A673 (cell line): ENCODE measurements at regions not wholly inside any gene's neighbourhood (a gene's known extent, or its start where the extent isn't known, plus 50 kb on each side); places are given as distances from the start of the nearest gene placed in this dataset.

Source experiments
- BruUV-seq: library from RNA; stranded (reverse); fragments of 400-500 nt; replicated peaks from 2 replicates; lab custom pipeline; 2021; lab: Mats Ljungman, UMichigan
- CTCF ChIA-PET: fragments of 300-600 bp; sonication (Branson Sonifier 250); formaldehyde crosslinking; loops from one replicate; lab custom pipeline; 2022; ENCODE audit warnings: antibody characterized with exemption; lab: Charles Lee
- POLR2A ChIA-PET: fragments of 300-600 bp; sonication (Branson Sonifier 250); formaldehyde crosslinking; loops from one replicate; lab custom pipeline; 2022; ENCODE audit warnings: antibody characterized with exemption; ENCODE audit not compliant: low non-redundant PET; lab: Charles Lee
- DNase-seq: peaks from one replicate; pipeline ENCODE4 v3.0.0-alpha.2; 2015; ENCODE audit warnings: low spot score
- H3K27ac ChIP-seq: fragments of 200-600 bp; sonication (generic); 2 replicates; pipeline ENCODE4 v1.5.1; 2016; ENCODE audit warnings: mixed run types, low read depth, mild to moderate bottlenecking, mixed read lengths, antibody characterized with exemption, low read length; ENCODE audit not compliant: poor library complexity, severe bottlenecking
- H3K27me3 ChIP-seq: fragments of 200-600 bp; sonication (generic); replicated peaks from 2 replicates; pipeline ENCODE4 v1.6.1; 2017; ENCODE audit warnings: mixed run types, low read depth, mild to moderate bottlenecking, mixed read lengths, antibody characterized with exemption, low read length; ENCODE audit not compliant: insufficient read depth, poor library complexity
- H3K36me3 ChIP-seq: fragments of 200-600 bp; sonication (generic); 2 replicates; pipeline ENCODE4 v1.6.1; 2016; ENCODE audit warnings: mixed run types, mild to moderate bottlenecking, mixed read lengths, antibody characterized with exemption, low read length; ENCODE audit not compliant: insufficient read depth, poor library complexity, severe bottlenecking
- H3K4me1 ChIP-seq: fragments of 200-600 bp; sonication (generic); 2 replicates; pipeline ENCODE4 v1.6.1; 2017; ENCODE audit warnings: mixed run types, mild to moderate bottlenecking, mixed read lengths, antibody characterized with exemption, low read length; ENCODE audit not compliant: insufficient read depth, poor library complexity, severe bottlenecking
- H3K4me3 ChIP-seq: fragments of 200-600 bp; sonication (generic); 2 replicates; pipeline ENCODE4 v1.5.1; 2016; ENCODE audit warnings: low read depth, mixed run types, mild to moderate bottlenecking, mixed read lengths, low read length; ENCODE audit not compliant: poor library complexity, severe bottlenecking
- H3K9me3 ChIP-seq: fragments of 200-600 bp; sonication (generic); 2 replicates; pipeline ENCODE4 v1.6.1; 2016; ENCODE audit warnings: mixed run types, low read depth, mild to moderate bottlenecking, mixed read lengths, antibody characterized with exemption, low read length; ENCODE audit not compliant: poor library complexity, severe bottlenecking
- EZH2 ChIP-seq: fragments of 200-600 bp; sonication (generic); IDR thresholded peaks from 2 replicates; pipeline ENCODE4 v1.6.1; 2017; ENCODE audit warnings: borderline replicate concordance, low read depth, mild to moderate bottlenecking, mixed read lengths, antibody characterized with exemption, low read length; ENCODE audit not compliant: poor library complexity, severe bottlenecking
- intact Hi-C: fragments of 100-400 bp; cut with micrococcal nuclease; formaldehyde crosslinking; loops from one replicate; pipeline ENCODE4 v1.10.0; 2022; ENCODE audit not compliant: unreplicated experiment
- TF ChIP-seq, protein P1 (sequence below): fragments of 300-800, 200-600 bp; sonication (generic); conservative IDR thresholded peaks from 2 replicates; pipeline ENCODE4 v1.5.1; 2017; ENCODE audit warnings: low read depth, mild to moderate bottlenecking, antibody characterized with exemption, low read length, moderate library complexity, mixed read lengths

DNA sequence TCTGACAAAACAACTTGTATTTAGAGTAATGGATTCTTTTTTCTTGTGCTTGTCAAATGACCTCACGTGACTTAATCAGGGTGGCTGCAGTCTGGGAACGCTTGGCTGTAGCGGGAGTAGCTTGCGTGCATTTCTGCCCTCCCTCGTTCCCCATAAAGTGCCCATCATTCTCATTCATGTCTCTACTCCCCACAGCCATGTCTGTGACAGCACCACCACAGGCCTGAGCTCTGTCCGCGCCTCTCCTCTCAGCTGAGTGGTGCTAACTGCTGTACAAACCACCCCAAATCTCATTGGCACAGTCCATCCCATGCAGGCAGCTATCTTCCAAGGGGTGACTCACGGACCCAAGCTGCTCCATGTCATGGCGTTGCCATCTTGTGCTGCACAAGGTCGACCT lies 161.7 kb downstream of the TSN start:
- intact Hi-C loops, result no loop called here
- CTCF ChIA-PET, result no interaction called here
- DNase-seq, result no peak
- no peaks in the 10 kb centered on the region for H3K9me3 ChIP-seq
- BruUV-seq, result no TSS peak
- no peak overlapping the region for H3K27ac ChIP-seq
- H3K27me3 ChIP-seq, result no peaks in the 10 kb centered on the region
- H3K4me3 ChIP-seq, result no peak overlapping the region
- H3K4me1 ChIP-seq, result no peaks in the 10 kb centered on the region
- no peaks in the 10 kb centered on the region for H3K36me3 ChIP-seq
- TF ChIP-seq EZH2, result no peak
- TF ChIP-seq, protein P1, sequence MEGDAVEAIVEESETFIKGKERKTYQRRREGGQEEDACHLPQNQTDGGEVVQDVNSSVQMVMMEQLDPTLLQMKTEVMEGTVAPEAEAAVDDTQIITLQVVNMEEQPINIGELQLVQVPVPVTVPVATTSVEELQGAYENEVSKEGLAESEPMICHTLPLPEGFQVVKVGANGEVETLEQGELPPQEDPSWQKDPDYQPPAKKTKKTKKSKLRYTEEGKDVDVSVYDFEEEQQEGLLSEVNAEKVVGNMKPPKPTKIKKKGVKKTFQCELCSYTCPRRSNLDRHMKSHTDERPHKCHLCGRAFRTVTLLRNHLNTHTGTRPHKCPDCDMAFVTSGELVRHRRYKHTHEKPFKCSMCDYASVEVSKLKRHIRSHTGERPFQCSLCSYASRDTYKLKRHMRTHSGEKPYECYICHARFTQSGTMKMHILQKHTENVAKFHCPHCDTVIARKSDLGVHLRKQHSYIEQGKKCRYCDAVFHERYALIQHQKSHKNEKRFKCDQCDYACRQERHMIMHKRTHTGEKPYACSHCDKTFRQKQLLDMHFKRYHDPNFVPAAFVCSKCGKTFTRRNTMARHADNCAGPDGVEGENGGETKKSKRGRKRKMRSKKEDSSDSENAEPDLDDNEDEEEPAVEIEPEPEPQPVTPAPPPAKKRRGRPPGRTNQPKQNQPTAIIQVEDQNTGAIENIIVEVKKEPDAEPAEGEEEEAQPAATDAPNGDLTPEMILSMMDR, result no peak
- POLR2A ChIA-PET, result no interaction called here

DNA sequence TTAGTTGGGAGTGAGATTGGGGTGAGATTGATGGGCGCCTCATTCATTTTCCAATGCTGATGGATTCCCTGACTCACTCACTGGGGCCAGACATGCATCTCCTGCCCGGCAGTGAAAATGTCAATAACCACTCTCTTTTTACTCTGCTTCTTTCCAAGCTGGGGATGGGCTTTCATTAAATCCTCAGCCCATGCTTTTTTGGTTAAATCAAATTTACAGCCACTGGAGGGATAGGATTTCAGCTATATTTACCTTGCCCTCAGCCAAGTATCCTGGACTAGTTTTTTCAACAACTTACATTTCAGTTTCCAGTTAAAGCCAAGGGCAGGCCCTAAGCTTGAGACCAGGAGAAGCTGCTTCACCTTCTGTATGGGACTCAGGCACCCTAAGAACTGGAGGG lies 162.8 kb downstream of the TSN start:
- H3K4me1 ChIP-seq, result no peaks in the 10 kb centered on the region
- H3K4me3 ChIP-seq, result no peak overlapping the region
- H3K27me3 ChIP-seq, result no peaks in the 10 kb centered on the region
- no TSS peak for BruUV-seq
- TF ChIP-seq, protein P1, result no peak
- TF ChIP-seq EZH2, result no peak
- CTCF ChIA-PET, result no interaction called here
- H3K9me3 ChIP-seq, result no peaks in the 10 kb centered on the region
- intact Hi-C loops, result no loop called here
- DNase-seq, result no peak
- H3K36me3 ChIP-seq, result no peaks in the 10 kb centered on the region
- POLR2A ChIA-PET, result no interaction called here
- no peak overlapping the region for H3K27ac ChIP-seq

GRCh38 chr2:121919803-121920202 lies 164.4 kb downstream of the TSN start:
- H3K27ac ChIP-seq, result no peak overlapping the region
- no peak for DNase-seq
- no peak for TF ChIP-seq EZH2
- TF ChIP-seq, protein P1, result no peak
- intact Hi-C loops, result no loop called here
- no peaks in the 10 kb centered on the region for H3K27me3 ChIP-seq
- ChIA-PET CTCF (no interaction called here), POLR2A (no interaction called here)
- no peaks in the 10 kb centered on the region for H3K9me3 ChIP-seq
- no peaks in the 10 kb centered on the region for H3K36me3 ChIP-seq
- no TSS peak for BruUV-seq
- H3K4me1 ChIP-seq, result peaks cover 2% of the 10 kb centered on the region
- no peak overlapping the region for H3K4me3 ChIP-seq
